Fibroblast of skin of scalp (primary cell): ENCODE measurements at regions not wholly inside any gene's neighbourhood (a gene's known extent, or its start where the extent isn't known, plus 50 kb on each side); places are given as distances from the start of the nearest gene placed in this dataset.

Source experiments
- DNase-seq: peaks from one replicate; pipeline ENCODE4 v3.0.0-alpha.2; 2013

DNA sequence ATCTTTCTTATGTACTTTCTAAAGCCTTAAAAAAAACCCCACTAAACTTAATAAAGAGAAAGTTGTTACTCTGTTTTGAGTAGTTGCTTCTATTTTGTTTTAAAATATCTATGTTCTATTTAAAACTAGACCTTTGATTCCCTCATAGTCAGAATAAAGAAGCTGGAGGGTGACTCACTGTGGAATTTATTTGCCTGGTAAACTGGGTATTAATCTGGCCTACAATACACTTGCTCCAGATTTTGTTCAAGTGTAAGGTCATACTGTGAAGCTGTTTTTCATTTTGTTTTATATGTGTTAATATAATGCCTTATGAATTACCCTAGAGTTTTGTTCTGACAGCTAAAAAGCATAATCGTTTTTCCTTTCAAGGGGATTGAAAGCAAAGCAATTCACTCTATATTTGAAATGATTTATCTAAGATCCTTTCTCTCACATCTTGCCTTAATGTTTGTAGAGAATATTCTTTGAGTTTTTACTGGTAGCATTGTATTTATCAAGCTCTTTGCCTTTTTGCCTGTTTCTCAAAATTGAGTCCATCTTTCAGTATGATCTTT, 277.4 kb upstream of the PITX2 start:
- peak; percentile 40 for DNase-seq

DNA sequence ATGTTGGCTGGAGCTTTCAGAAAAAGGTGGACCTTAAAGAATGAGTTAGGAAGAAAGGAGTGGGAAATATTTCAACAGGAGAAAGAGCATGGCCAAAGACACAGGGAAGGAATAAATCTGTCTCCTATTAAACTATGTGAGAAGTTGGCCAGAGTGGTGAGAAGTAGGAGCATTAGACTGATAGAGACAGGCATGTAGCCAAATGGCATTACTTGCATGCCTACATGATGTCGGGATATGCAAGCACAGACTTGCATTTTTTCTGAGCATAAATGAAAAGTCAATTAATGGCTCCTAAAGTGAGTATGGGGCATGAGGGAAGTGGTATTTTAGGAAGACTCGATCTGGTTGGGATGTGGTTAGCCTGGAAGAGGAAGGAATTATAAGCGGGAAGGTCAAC, 279.6 kb upstream of the PITX2 start:
- peak; percentile 72 for DNase-seq

DNA sequence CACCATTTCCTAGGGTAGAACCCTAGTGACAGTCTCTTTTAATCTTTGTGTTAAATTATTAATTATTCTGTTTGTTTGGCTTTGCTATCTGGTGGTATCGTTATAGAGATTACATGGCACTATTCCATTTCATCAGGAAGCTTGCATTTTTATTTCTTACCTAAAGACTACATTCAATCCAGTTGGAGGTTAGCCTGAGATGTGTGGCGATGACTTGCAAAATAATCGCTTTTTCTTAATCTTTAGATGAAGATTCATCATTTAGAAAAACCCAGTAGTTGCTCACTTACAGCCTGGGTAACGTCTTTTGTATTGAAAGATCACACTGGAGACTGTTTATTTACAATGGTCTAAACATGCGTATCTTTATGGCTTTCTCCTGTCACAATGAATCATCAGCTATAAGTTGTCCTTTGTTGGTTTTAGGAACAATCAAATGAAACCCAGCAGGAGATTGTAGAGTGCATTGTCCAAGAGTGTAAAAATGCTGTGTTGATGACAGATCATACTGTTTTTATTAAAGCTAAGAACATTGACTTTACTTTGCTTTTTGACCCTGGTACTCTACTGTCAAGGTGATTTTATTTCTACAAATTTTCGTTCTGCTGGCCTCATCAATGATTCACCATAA, 281.7 kb upstream of the PITX2 start:
- DNase-seq: peak; percentile 35

DNA sequence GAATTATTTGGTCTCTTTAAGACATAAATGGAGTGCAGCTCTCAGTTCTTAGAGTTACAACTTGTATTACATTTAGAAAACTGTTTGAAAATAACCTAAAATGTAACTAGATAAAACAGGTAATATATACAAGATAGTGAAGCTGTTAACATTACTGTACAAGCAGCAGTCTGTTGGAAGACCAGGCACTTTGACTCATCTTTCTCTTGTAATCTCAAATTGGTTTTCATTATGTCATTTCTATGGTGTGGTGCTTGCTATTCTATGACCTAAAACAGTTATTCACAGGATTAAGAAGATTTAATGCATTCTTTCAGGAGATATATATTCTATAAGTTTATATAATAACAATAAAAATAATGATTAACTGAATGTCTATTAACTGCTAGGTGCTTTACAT, 282.5 kb upstream of the PITX2 start:
- no peak for DNase-seq

DNA sequence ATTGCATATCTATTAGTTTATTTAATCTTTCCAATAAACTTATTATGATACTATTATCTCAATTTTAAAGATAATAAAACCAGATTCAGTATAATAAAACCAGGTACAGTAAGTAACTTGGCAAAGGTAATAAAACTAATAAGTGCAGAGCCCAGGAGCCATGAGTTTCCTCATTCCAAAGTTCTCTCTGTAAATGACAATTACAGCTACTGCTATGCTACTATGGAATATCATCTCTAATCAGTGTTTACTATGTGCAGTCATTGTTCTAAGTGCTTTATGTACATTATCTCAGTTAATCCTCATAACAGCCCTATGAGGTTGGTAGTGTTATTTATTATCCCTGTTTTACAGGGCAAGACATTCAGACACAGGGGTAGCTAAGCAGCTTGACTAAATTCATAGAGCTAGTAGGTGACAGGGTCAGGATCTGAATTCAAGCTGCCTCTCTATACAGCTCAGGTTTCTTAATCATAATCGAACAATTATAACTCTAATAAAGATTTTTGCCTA, 285.0 kb upstream of the PITX2 start:
- no peak for DNase-seq

DNA sequence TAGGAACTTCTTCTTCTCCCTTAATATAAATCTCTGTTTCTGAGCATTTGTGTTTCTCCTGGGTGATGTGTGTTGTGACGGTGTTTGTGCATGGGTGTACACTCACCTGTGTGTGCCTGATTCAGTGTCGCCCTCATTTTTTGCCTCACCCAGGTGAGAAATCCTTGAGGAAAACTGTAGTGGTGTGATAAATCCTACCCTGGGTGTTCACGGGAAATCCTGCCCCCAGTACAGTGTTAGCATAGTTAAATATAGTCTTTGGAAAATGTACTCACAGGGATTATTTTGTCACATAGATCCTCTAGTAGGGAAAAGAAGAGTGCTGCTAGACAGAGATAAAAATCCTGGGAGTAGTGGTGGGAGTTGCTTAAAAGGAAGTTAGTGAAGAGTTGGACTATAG, 291.9 kb upstream of the PITX2 start:
- no peak for DNase-seq

DNA sequence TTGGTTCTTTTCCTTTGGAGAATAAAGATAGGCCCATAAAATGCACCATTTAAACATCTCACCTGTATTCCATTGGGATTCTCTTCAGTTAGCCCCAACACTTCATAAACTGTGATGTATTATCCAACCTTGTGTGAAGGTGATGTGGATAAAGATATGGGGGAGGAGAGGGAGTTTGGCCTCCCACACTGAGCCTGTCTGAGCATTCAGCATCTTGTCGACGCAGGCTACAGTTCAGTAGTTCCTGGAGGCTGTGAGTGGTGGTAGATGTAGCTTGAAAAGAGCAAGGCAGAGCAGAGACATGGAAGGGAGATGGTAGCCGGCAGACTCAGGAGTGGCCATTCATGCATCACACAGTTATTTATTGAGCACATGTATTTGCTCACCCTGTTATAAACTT, 292.4 kb upstream of the PITX2 start:
- no peak for DNase-seq

DNA sequence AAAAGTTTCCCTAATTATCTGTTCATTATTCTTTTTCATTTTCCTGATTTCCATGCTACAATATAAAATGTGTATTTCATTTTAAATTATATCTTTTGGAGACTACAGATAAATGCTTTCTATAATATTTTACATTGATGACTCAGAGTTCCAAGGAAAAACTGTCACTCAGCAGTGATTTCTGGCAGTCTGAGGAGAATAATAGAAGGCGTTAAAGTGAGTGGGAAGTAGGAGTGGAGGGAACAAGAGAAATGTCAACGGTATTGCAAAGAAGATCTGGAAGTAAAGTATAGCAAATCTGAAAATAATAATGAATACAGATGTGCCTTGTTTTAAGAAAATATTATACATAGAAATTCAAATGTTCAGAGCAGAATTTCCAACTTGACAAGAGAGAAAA, 293.6 kb upstream of the PITX2 start:
- DNase-seq: no peak

DNA sequence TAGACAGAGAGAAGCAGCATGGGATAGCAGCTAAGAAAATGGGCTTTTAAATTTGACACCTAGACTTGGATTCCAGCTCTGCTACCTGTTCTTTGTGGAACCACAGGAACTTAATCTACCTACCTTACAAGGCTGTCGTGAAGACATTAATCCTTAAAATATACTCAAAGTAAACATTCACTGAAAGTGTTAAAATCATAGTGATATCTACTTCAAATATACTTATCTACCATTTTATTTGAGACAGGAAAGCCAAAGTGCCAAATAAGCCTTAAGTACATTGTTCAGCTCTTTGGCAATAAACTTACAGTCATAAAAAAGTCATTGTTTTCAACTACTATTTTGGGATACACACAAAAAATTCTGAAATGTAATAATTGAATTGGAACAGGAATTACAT, 295.0 kb upstream of the PITX2 start:
- DNase-seq: no peak

DNA sequence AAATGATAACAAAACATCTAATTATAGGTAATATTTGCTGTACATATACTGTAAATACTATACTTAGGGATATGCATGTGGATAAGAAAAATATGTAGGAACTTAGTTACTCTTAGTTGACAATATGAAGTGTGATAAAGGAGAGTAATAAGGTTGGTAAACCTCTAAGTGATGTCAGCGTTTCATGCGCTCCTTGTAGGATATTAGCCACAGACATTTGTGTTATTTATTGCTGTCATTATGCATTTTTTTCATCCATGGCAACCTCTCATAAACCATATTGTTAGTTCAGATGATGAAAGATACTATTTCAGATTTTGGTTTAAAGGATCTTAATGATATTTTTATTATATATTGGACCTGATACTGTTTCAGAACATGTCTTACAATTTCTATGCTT, 298.1 kb upstream of the PITX2 start:
- no peak for DNase-seq

DNA sequence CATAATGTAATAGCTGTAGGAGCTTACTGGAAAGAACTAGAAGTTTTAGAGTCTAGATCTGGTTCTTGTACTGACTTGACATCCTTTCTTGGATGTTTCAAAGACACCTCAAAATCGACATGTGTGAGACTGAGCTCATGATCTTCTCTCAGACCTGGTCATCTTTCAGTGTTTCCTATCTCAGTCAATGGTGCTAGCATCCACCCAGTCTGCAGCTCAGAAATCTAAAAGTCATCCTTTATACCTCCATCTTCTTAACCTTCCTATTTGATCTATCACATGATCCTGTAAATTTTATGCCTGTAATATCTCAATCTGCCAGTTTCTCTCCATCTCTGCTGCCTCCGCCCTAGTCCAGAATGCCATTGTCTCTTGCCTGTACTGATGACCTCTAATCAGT, 301.9 kb upstream of the PITX2 start:
- DNase-seq: no peak

DNA sequence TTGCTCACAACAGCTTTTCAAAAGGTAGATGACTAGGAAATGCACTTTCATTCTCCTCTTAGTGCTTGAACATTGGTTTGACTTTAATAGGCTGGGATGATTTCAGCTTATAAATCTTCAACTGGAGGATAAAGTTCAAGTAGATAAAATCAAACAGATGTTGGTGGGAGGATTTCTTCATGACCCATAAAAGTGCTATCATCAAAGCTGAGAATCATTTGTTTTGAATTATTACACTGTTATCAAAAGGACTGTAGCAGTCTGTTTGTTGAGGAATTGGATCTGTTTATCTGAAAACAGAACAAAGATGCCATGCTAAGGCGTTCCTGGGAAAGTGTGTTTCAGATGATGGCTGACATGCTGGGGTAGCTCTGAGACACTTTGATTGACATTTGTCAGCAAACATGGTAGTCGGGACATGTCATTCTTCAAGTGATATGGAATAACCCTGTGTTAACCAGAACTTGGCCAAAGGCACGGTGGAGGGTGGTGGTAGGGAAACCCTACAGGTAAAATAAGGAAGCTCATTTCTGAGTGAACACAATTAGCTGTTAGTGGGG, 304.0 kb upstream of the PITX2 start:
- no peak for DNase-seq

DNA sequence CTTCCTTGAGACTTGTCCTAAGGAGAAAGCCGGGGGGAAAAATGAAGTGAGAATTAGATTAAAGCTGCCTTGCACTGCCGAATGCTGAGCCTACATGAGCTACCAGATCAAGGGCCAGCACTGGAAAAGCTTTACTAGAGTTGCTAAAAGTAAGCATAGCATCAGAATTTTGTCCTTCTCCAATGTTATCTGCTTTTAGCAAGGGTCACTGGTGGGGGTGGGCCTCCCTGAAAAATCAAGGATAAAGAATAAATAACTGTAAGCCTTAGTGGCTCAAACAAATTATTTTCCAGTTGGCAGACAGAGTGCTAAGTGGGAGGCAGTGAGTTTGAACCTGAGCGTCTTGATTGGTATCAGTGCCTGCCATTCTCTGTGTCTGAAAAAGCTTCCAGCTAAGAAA, 310.5 kb upstream of the PITX2 start:
- no peak for DNase-seq

DNA sequence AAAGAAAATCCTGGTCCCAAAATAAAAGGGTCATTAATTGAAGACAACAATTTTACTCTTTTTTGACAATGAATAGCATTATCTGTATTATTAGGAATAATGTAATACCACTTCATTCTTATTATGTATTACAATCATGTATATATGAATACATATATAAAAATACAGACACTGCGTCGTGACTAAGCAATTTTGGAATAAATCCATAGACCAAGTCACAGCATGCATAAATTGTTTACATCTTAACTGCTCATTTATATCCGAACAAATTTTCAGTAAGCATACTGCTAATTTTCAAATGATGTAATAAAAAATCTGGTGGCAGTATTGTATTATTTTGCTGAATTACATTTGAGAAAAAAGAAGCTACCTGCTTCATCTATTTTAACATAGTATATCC, 321.6 kb upstream of the PITX2 start:
- no peak for DNase-seq

DNA sequence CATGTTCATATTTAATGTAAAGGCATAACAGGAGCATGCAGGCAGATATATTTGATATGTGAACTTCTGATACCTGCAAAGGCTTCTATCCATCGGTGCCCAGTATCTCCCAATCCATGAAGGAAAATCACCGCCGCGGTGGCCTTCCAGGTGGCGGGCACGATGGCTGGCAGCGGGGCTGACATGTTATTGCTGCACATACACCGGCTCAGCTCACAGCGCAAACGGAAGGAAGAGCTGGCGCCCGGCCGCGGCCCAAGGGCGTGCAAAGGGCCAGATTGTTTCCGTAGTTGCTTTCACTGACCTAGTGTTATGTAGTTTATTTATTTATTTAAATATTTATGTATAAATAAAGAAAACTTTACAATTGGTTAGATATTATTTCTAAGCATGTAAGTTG, 322.7 kb upstream of the PITX2 start:
- DNase-seq: no peak

DNA sequence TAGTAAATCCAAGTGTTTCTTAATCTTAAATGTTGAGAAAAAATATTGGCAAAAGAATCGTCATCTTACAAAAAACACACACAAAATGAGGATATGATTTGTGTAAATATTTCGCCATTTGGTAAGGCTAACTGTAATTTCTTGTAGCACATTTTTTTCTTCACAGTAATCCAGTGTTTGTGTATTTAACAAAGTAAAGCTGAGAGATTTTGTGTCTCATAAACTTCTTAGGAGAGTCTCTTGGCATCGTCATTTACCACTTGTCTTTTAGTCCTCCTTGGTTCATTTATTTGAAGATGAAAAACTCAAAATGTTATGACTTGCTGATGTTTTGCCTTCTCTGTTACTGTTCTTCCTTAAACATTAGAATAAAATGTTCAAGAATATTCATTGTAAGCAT, 326.7 kb upstream of the PITX2 start:
- DNase-seq: peak; percentile 28

DNA sequence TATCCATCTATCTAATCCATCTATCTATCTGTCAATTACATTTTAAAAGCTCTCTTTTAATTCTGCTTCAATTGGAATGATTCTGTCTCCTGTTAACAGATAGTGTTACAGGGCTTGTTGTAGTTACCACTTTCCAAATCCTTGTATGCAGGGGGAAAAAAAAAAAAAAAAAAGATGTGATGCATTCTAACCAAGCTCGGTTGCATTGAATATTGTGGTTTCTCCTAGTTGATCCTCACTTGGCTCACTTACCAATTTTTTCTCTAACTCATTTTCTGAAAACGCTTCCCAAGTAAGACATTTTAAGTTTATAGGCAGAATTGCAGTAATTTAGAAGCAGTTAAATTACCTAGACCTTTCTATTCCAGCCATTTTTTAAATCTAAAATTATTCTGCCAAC, 327.9 kb upstream of the PITX2 start:
- peak; percentile 26 for DNase-seq

DNA sequence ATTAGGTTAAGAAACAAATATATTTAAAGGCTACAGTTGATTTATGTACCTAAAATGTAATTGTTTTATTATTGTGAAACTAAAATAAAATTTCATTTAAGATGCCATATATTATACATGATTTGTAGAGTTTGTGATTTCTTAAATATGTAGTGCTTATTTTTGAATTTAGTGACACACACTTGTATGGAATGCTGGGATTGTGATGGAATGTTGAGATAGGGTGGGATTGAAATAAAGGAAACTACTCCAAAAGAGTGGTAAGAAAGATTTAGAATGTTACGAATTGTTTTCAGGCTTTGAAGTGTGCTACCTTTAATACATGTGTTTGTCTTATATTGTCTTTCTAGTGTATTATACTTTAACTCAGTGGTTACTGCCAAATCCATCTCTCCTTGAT, 330.3 kb upstream of the PITX2 start:
- peak; percentile 52 for DNase-seq

DNA sequence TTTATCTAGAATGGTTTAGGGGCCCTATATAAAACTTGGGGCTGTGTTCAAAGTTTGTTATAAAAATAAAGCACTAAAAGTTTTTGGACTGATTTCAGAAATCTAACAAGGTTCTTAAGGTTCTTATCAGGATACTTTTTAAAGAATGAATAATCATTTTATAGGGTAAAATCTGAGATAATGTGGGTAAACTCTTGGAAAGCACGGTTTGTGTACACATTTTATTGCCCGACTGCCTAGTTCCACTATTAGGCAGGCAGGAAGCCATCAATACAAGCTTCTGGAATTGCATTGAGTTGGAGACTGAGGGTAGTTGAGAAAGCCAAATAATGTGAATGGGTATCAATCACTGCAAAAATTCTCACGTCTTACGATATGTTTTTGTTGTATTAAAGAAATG, 331.0 kb upstream of the PITX2 start:
- no peak for DNase-seq

DNA sequence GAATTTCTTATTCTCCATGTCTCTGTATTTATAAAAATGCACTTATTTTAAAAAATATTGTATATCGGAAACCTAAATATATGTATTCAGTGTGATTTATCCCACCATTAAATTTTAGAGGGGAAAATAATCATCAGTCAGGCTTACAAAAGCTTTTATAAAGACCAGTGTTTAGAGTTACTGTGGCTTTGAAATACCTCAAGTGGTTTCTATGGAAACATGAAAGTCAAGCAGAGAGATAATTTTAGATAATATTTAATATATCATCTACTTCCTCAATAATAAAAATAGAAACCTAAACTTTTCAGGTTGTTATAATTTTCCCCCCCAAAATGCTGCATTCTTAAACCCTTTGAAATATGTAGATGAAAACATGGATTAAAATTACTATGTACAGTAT, 332.9 kb upstream of the PITX2 start:
- DNase-seq: no peak

DNA sequence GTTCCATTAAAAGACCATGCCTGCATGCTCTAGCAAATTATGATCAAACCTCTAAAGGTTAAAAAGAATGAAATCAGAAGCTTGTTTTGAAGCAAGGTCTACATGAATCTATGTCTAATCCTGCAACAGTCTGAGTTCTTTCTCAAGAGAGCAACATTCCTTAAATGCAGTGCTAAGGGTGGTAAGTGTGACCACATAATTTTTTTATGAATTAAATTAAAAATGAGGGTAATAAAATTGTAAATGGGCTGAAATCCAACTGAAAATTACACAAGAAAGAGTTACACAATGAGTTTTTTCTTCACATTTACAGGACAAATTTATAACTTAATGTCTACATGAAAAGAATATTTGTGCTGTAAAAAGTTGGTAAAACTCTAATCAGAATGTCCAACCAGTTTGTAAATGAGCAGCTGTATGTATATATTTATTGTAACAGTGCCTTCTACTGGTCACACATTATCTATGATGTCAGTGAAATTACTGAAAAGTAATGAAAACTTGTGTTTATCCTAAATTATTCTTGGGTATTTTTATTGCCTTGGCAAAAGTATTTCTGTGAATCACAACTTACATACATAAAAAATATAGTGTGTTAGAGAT, 336.3 kb upstream of the PITX2 start:
- peak; percentile 65 for DNase-seq

DNA sequence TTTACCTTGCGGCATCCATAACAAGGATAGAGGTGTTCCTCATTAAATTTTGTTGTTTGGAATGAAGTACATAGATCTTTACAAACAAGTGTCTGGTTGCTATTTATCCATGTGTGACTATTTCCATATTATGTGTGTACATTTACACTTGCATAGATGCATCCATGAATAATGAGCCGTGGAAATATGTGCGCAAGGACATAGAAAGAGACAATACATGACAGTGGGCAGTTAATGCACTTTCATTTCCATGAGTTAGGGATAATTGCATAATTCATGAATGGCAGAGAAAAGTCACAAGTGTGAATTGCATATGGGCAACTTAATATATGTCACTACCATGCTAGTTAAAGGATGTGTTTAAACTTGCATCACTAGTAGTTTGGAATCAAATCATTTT, 338.2 kb upstream of the PITX2 start:
- no peak for DNase-seq

DNA sequence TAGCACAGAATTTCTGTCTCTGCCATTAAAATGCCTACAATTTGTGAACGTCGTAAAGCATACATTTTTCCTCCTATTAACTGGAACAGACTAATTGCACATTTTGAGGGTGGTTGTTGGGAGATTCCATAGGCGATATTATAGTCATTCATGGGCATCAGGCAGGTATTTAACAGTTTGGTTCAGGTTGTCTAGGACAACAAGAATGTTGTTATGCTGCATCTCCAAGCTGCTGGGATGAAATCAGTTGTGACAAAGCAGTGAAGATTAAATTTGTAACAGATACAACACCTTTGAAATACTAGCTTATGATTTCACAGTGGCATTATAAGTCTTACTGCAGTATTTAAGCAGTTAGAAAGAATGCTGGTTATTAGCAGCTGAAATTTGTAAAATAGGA, 339.7 kb upstream of the PITX2 start:
- no peak for DNase-seq

DNA sequence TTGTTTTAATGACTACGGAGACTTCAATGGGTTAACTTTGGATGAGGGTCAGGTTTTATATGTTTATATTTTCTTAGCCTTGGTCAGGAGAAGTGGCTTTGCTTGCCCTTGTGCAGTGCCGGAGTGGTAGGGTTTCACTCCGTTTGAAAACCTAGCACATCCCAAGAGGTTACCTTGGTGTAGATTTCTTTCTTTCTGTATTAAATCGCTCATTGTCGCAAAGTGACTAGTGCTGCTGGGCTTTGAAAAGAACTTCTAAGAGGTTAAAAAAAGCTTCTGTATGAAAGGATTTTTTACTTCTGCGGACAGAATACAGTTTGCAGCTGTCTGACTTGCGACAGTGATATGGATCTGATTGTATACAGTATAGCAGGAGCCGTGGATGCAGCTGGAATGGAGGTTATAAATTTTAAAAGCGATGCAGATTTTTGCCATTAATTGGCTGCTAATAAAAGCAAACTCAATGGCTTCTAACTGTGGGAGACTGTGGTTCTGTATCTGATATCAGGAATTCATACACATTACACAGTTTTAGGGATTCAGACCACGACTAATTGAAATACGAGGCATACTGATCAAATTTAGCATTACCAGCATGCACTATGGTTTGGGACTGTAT, 340.9 kb upstream of the PITX2 start:
- DNase-seq: no peak
